Neutrophil (primary cell): ENCODE measurements at regions not wholly inside any gene's neighbourhood (a gene's known extent, or its start where the extent isn't known, plus 50 kb on each side); places are given as distances from the start of the nearest gene placed in this dataset.

Source experiments
- H3K27ac ChIP-seq: fragments of 200-600 bp; sonication (generic); 2 replicates; pipeline ENCODE4 v1.5.1; 2016; ENCODE audit warnings: mild to moderate bottlenecking, moderate library complexity
- H3K27me3 ChIP-seq: fragments of 200-600 bp; sonication (generic); 2 replicates; pipeline ENCODE4 v1.6.0; 2016; ENCODE audit warnings: mild to moderate bottlenecking
- H3K36me3 ChIP-seq: fragments of 200-600 bp; sonication (generic); 2 replicates; pipeline ENCODE4 v1.5.1; 2017
- H3K4me1 ChIP-seq, 2 experiments: fragments of 200-600 bp in 1 of 2; sonication (generic) in 1 of 2; 1 replicate in 1 of 2; 2 replicates in 1 of 2; pipeline versions ENCODE4 v1.5.1 to v1.6.1; 2013 to 2016; ENCODE audit warnings: low read depth in 1 of 2, low read length in 1 of 2, mild to moderate bottlenecking in 1 of 2, moderate library complexity in 1 of 2; ENCODE audit not compliant: control insufficient read depth in 1 of 2, insufficient read depth in 1 of 2
- H3K4me3 ChIP-seq, 2 experiments: fragments of 200-600 bp in 1 of 2; sonication (generic) in 1 of 2; 1 replicate in 1 of 2; 2 replicates in 1 of 2; pipeline ENCODE4 v1.5.1; 2013 to 2016; ENCODE audit warnings: low read depth in 1 of 2, low read length in 1 of 2, mild to moderate bottlenecking in 1 of 2, moderate library complexity in 1 of 2
- H3K9me3 ChIP-seq: fragments of 200-600 bp; sonication (generic); 2 replicates; pipeline ENCODE4 v1.5.1; 2016
- CTCF ChIP-seq: fragments of 200-600 bp; sonication (generic); IDR thresholded peaks from 2 replicates; pipeline ENCODE4 v1.5.1; 2016; ENCODE audit warnings: antibody characterized with exemption

DNA sequence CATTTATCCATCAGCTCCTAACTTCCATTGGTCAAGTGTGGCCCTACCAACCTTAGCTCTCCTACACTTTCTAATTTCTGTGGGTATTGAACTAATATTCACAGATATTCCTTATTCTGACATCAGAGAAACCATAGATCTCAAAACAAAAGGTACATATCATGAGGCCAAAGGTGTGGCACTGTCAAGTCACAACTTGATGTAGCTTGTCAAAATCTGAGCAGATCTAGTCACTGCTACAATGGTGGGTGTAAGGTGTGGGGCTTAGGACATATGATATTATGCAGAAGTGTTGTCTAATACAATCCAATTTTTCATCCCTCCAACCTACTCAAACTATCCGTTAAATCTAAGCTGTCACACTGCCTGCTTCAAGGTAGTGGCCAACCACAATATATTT is 114.0 kb upstream of the FAR2 start:
- Histone ChIP-seq H3K4me3 (no peak overlapping the region), H3K27me3 (peaks cover 10% of the 10 kb centered on the region), H3K4me1 (no peaks in the 10 kb centered on the region), H3K9me3 (no peaks in the 10 kb centered on the region), H3K27ac (no peak overlapping the region), H3K36me3 (no peaks in the 10 kb centered on the region)
- no peak for TF ChIP-seq CTCF

- Histone ChIP-seq H3K27ac (no peak overlapping the region), H3K27me3 (peaks cover under 1% of the 10 kb centered on the region), H3K9me3 (no peaks in the 10 kb centered on the region), H3K36me3 (no peaks in the 10 kb centered on the region), H3K4me3 (no peak overlapping the region), H3K4me1 (no peaks in the 10 kb centered on the region)
- TF ChIP-seq CTCF = no peak
Observed at GRCh38 chr12:29039013-29039412, 110.1 kb upstream of the FAR2 start.

DNA sequence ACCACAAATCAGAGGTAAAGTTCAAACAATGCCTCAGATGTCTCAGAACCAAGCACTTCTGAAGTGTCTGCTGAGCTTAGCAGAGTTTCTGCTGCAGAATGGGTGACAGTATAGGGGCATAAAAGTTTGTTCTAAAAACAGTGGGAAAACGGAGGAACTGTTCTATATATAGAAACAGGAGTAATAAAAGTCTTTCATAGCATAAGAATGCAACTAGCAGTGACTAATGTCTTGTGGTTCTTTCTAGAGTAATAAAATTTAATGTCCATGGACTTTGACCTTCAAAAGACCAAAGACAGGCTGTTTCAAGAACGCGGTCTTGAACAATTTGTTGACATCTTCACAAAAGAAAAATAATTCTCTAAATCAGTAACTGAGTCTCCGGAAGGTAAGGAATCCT is 107.5 kb upstream of the FAR2 start:
- no peak for TF ChIP-seq CTCF
- Histone ChIP-seq H3K9me3 (no peaks in the 10 kb centered on the region), H3K4me1 (no peaks in the 10 kb centered on the region), H3K36me3 (no peaks in the 10 kb centered on the region), H3K4me3 (no peak overlapping the region), H3K27me3 (no peaks in the 10 kb centered on the region), H3K27ac (no peak overlapping the region)

- Histone ChIP-seq H3K4me1 (no peaks in the 10 kb centered on the region), H3K4me3 (no peak overlapping the region), H3K27me3 (no peaks in the 10 kb centered on the region), H3K36me3 (no peaks in the 10 kb centered on the region), H3K9me3 (no peaks in the 10 kb centered on the region), H3K27ac (no peak overlapping the region)
- no peak for TF ChIP-seq CTCF
Observed at GRCh38 chr12:29043069-29043468, 106.0 kb upstream of the FAR2 start.

DNA sequence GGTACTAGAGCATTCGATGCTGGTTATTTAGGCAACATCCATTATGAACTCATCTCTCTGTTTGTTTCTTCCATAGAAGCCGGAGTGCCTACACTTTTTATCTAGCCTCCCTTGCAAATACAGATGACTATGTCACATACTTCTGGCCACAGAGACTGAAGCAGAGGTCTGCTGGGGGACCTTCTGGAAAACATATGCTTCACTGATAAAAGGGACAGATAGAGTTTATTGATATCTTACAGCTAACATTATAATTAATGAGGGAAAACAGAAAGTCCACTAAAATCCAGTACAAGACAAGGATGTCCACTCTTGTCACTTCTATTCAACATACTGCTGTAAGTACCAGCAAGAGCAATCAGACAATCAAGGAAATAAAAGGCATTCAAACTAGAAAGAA is 104.3 kb upstream of the FAR2 start:
- Histone ChIP-seq H3K27me3 (no peaks in the 10 kb centered on the region), H3K4me1 (no peaks in the 10 kb centered on the region), H3K4me3 (no peak overlapping the region), H3K9me3 (no peaks in the 10 kb centered on the region), H3K27ac (no peak overlapping the region), H3K36me3 (no peaks in the 10 kb centered on the region)
- TF ChIP-seq CTCF = no peak

GRCh38 chr12:29048787-29049186 is 100.3 kb upstream of the FAR2 start:
- TF ChIP-seq CTCF = no peak
- H3K27ac ChIP-seq = no peak overlapping the region
- H3K4me1 ChIP-seq = no peaks in the 10 kb centered on the region
- H3K36me3 ChIP-seq = no peaks in the 10 kb centered on the region
- no peaks in the 10 kb centered on the region for H3K27me3 ChIP-seq
- H3K4me3 ChIP-seq = no peak overlapping the region
- H3K9me3 ChIP-seq = no peaks in the 10 kb centered on the region
